HepG2 (cell line): ENCODE measurements at regions not wholly inside any gene's neighbourhood (a gene's known extent, or its start where the extent isn't known, plus 50 kb on each side); places are given as distances from the start of the nearest gene placed in this dataset.

ENCODE experiments used
- ATAC-seq: fragments of 200-7000 bp; cut with Tn5 transposase; 3 replicates; pipeline ENCODE4 v1.9.1; 2020; ENCODE audit warnings: mild to moderate bottlenecking, moderate library complexity
- BruUV-seq: library from RNA; stranded (reverse); fragments of 400-500 nt; replicated peaks from 2 replicates; lab custom pipeline; 2021; lab: Mats Ljungman, UMichigan
- CTCF ChIA-PET: fragments of 300-600 bp; formaldehyde crosslinking; extraction: SDS; loops from one replicate; lab custom pipeline; 2021; ENCODE audit warnings: low total read pairs, inconsistent platforms, low intra/inter-chr PET ratio; lab: Yijun Ruan, JAX
- POLR2A ChIA-PET: fragments of 350-600 bp; sonication (Branson Sonifier 250); formaldehyde crosslinking; loops from one replicate; lab custom pipeline; 2020; ENCODE audit warnings: antibody characterized with exemption, inconsistent platforms; lab: Yijun Ruan, JAX
- DNase-seq: peaks from one replicate; pipeline ENCODE4 v3.0.0-alpha.2; 2015; ENCODE audit warnings: low spot score
- FAIRE-seq: peaks from 3 replicates; lab custom pipeline; 2011; peaks lifted over from hg19 to GRCh38; lab: Jason Lieb, UNC
- H2AFZ ChIP-seq: one replicate; pipeline ENCODE4 v1.6.1; 2011; ENCODE audit warnings: low read length, inconsistent platforms
- H3K27ac ChIP-seq: fragments of 300-600 bp; 3 replicates; pipeline ENCODE4 v1.8.0; 2011; ENCODE audit warnings: mixed run types, mild to moderate bottlenecking, mixed read lengths, low read length, inconsistent platforms; ENCODE audit not compliant: insufficient read depth; ENCODE audit errors: extremely low read length
- H3K27me3 ChIP-seq, 2 experiments: fragments of 200-600 bp in 1 of 2; 2 replicates in 1 of 2; 3 replicates in 1 of 2; pipeline versions ENCODE4 v1.6.0 to v1.8.0; 2011; ENCODE audit warnings: low read length in 2 of 2, mild to moderate bottlenecking in 2 of 2, moderate library complexity in 2 of 2, inconsistent platforms in 1 of 2; ENCODE audit not compliant: insufficient read depth in 2 of 2, control insufficient read depth in 1 of 2
- H3K36me3 ChIP-seq, 2 experiments: fragments of 200-600 bp in 1 of 2; replicated peaks in 1 of 2; 2 replicates in 1 of 2; 3 replicates in 1 of 2; pipeline versions ENCODE4 v1.5.1 to v1.8.0; 2011; ENCODE audit warnings: low read length in 2 of 2, inconsistent platforms in 1 of 2; ENCODE audit not compliant: insufficient read depth in 2 of 2, control insufficient read depth in 1 of 2
- H3K4me1 ChIP-seq: 2 replicates; pipeline ENCODE4 v1.5.1; 2012; ENCODE audit warnings: low read length, inconsistent platforms; ENCODE audit not compliant: insufficient read depth
- H3K4me2 ChIP-seq: 2 replicates; pipeline ENCODE4 v1.6.0; 2011; ENCODE audit warnings: low read depth, low read length, inconsistent platforms
- H3K4me3 ChIP-seq, 3 experiments: fragments of 200-600 bp in 1 of 3; sonication (generic), shearing (Covaris generic) in 1 of 3; replicated peaks in 1 of 3; 2 replicates each; pipeline ENCODE4 v1.5.1; 2011 to 2016; ENCODE audit warnings: low read length in 3 of 3, inconsistent platforms in 2 of 3, low read depth in 2 of 3, mild to moderate bottlenecking in 2 of 3, control low read depth in 1 of 3, mixed read lengths in 1 of 3; ENCODE audit not compliant: insufficient read depth in 1 of 3
- H3K79me2 ChIP-seq: one replicate; pipeline ENCODE4 v1.6.1; 2011; ENCODE audit warnings: low read length, inconsistent platforms; ENCODE audit not compliant: insufficient read depth
- H3K9ac ChIP-seq: 2 replicates; pipeline ENCODE4 v1.6.0; 2011; ENCODE audit warnings: mild to moderate bottlenecking, low read depth, low read length, inconsistent platforms; ENCODE audit not compliant: insufficient read depth
- H3K9me3 ChIP-seq: 2 replicates; pipeline ENCODE4 v1.5.1; 2012; ENCODE audit warnings: mild to moderate bottlenecking, low read length
- H4K20me1 ChIP-seq: 2 replicates; pipeline ENCODE4 v1.6.0; 2011; ENCODE audit warnings: inconsistent platforms, mild to moderate bottlenecking, low read length, moderate library complexity; ENCODE audit not compliant: insufficient read depth
- GATAD2A ChIP-seq: IDR thresholded peaks from 2 replicates; pipeline ENCODE4 v1.6.1; 2016
- HBP1 ChIP-seq: IDR thresholded peaks from 2 replicates; pipeline ENCODE4 v1.6.1; 2016; ENCODE audit warnings: low read depth, control low read depth
- HMG20B ChIP-seq: conservative IDR thresholded peaks from 2 replicates; pipeline ENCODE4 v1.6.1; 2016; ENCODE audit warnings: missing genetic modification reagents, missing compliant biosample characterization
- HOXD1 ChIP-seq: sonication (generic); formaldehyde crosslinking; IDR thresholded peaks from 2 replicates; pipeline ENCODE4 v1.5.0; 2020; ENCODE audit warnings: missing genetic modification reagents
- NKX3-1 ChIP-seq: sonication (generic); formaldehyde crosslinking; IDR thresholded peaks from 2 replicates; pipeline ENCODE4 v1.5.0; 2020; ENCODE audit warnings: missing genetic modification reagents
- RBFOX2 ChIP-seq: fragments of 200-400 bp; formaldehyde crosslinking; IDR thresholded peaks from 2 replicates; pipeline ENCODE4 v1.6.1; 2017; ENCODE audit warnings: low read depth, mild to moderate bottlenecking, low read length
- SNRNP70 ChIP-seq: fragments of 200-400 bp; formaldehyde crosslinking; IDR thresholded peaks from 2 replicates; pipeline ENCODE4 v1.6.1; 2017; ENCODE audit warnings: mild to moderate bottlenecking, low read depth, low read length, moderate library complexity
- SOX13 ChIP-seq, 3 experiments: fragments of 450-650 bp in 1 of 3; sonication (generic) in 1 of 3; formaldehyde crosslinking in 1 of 3; IDR thresholded peaks in 2 of 3; conservative IDR thresholded peaks in 1 of 3; 2 replicates each; pipeline versions ENCODE4 v1.5.0 to v1.6.1; 2016 to 2020; ENCODE audit warnings: antibody characterized with exemption in 1 of 3, mild to moderate bottlenecking in 1 of 3, missing compliant biosample characterization in 1 of 3, missing genetic modification reagents in 1 of 3, moderate library complexity in 1 of 3
- TCF7 ChIP-seq: sonication (generic); IDR thresholded peaks from 2 replicates; pipeline ENCODE4 v1.6.1; 2016; ENCODE audit warnings: antibody characterized with exemption, low read depth
- ZFYVE20 ChIP-seq: sonication (generic); formaldehyde crosslinking; IDR thresholded peaks from 2 replicates; pipeline ENCODE4 v1.8.0; 2023; ENCODE audit warnings: low read depth, mild to moderate bottlenecking, moderate library complexity, missing genetic modification reagents, borderline replicate concordance
- ZIK1 ChIP-seq: sonication (generic); formaldehyde crosslinking; IDR thresholded peaks from 2 replicates; pipeline ENCODE4 v1.5.0; 2020; ENCODE audit warnings: mild to moderate bottlenecking, low read depth, missing genetic modification reagents, borderline replicate concordance
- ZNF451 ChIP-seq: sonication (generic); formaldehyde crosslinking; IDR thresholded peaks from 2 replicates; pipeline ENCODE4 v1.5.0; 2020; ENCODE audit warnings: mild to moderate bottlenecking, missing genetic modification reagents
- ZNF496 ChIP-seq: sonication (generic); formaldehyde crosslinking; IDR thresholded peaks from 2 replicates; pipeline ENCODE4 v1.8.1; 2023; ENCODE audit warnings: mild to moderate bottlenecking, moderate library complexity, missing genetic modification reagents; ENCODE audit not compliant: insufficient replicate concordance
- ZNF770 ChIP-seq: sonication (generic); formaldehyde crosslinking; IDR thresholded peaks from 2 replicates; pipeline ENCODE4 v1.5.0; 2020; ENCODE audit warnings: mild to moderate bottlenecking, missing genetic modification reagents
- WGBS: methylation state at CpG from one replicate; pipeline ENCODE4 v1.1.6; 2017; ENCODE audit warnings: low lambda C conversion rate; 5-methylcytosine and 5-hydroxymethylcytosine counted together
- in situ Hi-C: cut with HindIII; loops from 2 replicates; pipeline ENCODE4 v1.10.0; 2017; ENCODE audit warnings: low pct_unique_long_range_greater_than_20kb; ENCODE audit not compliant: extremely low pct_ligation_motif_present
- intact Hi-C: fragments of 100-400 bp; cut with micrococcal nuclease; formaldehyde crosslinking; loops from one replicate; pipeline ENCODE4 v1.10.0; 2022; ENCODE audit not compliant: unreplicated experiment

- WGBS = 0% methylated on average over 1 of the region's 1 CpG
- ATAC-seq (no peak), FAIRE-seq (no peak), DNase-seq (peak; percentile 12)
- ChIA-PET POLR2A (no interaction called here), CTCF (no interaction called here)
- no TSS peak for BruUV-seq
- no peaks in the 10 kb centered on the region for H3K36me3 ChIP-seq
- H3K27ac ChIP-seq = no peak overlapping the region
- H3K4me3 ChIP-seq = no peak overlapping the region
- TF ChIP-seq SNRNP70 = no peak
- TF ChIP-seq SOX13 (IDR thresholded peaks at IDR 0.05) = no peak
- TF ChIP-seq SOX13 (CRISPR knock-in tag; conservative IDR thresholded peaks at IDR 0.05 in 1 of 2, IDR thresholded peaks at IDR 0.05 in 1 of 2) = peak in 1 of 2 experiments; percentile 46; a peak in 1 of 4 replicates
- peaks cover 12% of the 10 kb centered on the region; the same call in 1 of the 2 replicates for H3K4me1 ChIP-seq
- no peaks in the 10 kb centered on the region for H4K20me1 ChIP-seq
- no peaks in the 10 kb centered on the region for H3K79me2 ChIP-seq
- H3K27me3 ChIP-seq = no peaks in the 10 kb centered on the region
- intact Hi-C loops = no loop called here
- no peak overlapping the region for H3K4me2 ChIP-seq
- no peak overlapping the region for H2AFZ ChIP-seq
- in situ Hi-C loops = loop anchor here (25.0 kb wide), 1 partner anchor 583 kb away; no protein-coding TSS in a partner anchor
- H3K9ac ChIP-seq = no peak overlapping the region
- no peaks in the 10 kb centered on the region for H3K9me3 ChIP-seq
Measured at GRCh38 chr13:79779761-79780160, 298.8 kb downstream of the NDFIP2 start.

GRCh38 chr13:79778741-79779460, 297.9 kb downstream of the NDFIP2 start:
- ATAC-seq (no peak), FAIRE-seq (no peak), DNase-seq (no peak)
- CTCF ChIA-PET = no interaction called here
- no peak overlapping the region for H3K4me2 ChIP-seq
- H3K79me2 ChIP-seq = no peaks in the 10 kb centered on the region
- H3K9ac ChIP-seq = no peak overlapping the region
- no peaks in the 10 kb centered on the region for H3K27me3 ChIP-seq
- no peak overlapping the region for H3K27ac ChIP-seq
- intact Hi-C loops (no loop called here), in situ Hi-C loops (loop anchor here (25.0 kb wide), 1 partner anchor 583 kb away; no protein-coding TSS in a partner anchor)
- POLR2A ChIA-PET = no interaction called here
- H3K4me3 ChIP-seq = no peak overlapping the region
- no peak overlapping the region for H2AFZ ChIP-seq
- H3K4me1 ChIP-seq = peaks cover 12% of the 10 kb centered on the region; the same call in 1 of the 2 replicates
- no TSS peak for BruUV-seq
- WGBS = 6% methylated on average over 4 of the region's 4 CpGs
- H4K20me1 ChIP-seq = no peaks in the 10 kb centered on the region
- H3K36me3 ChIP-seq = no peaks in the 10 kb centered on the region
- no peaks in the 10 kb centered on the region for H3K9me3 ChIP-seq
- no peak for TF ChIP-seq ZNF496 (CRISPR knock-in tag)
- TF ChIP-seq TCF7 = no peak
- no peak for TF ChIP-seq HOXD1 (CRISPR knock-in tag)
- TF ChIP-seq ZNF451 (CRISPR knock-in tag) = no peak
- TF ChIP-seq SNRNP70 = no peak
- no peak for TF ChIP-seq HBP1 (CRISPR knock-in tag)
- TF ChIP-seq NKX3-1 (CRISPR knock-in tag) = no peak
- TF ChIP-seq ZFYVE20 (CRISPR knock-in tag) = no peak
- no peak for TF ChIP-seq RBFOX2
- no peak for TF ChIP-seq ZIK1 (CRISPR knock-in tag)
- TF ChIP-seq ZNF770 (CRISPR knock-in tag) = no peak
- no peak for TF ChIP-seq GATAD2A
- TF ChIP-seq HMG20B = no peak
